ENCODE measurements at regions not wholly inside any gene's neighbourhood (a gene's known extent, or its start where the extent isn't known, plus 50 kb on each side); places are given as distances from the start of the nearest gene placed in this dataset.

- TF ChIP-seq POLR2A (IDR thresholded peaks at IDR 0.05) (no peak), CTCF (IDR thresholded peaks at IDR 0.05) (no peak)
These were observed 54.1 kb upstream of the ARHGAP20 start for GRCh38 chr11:110766316-110766715.

Data from thyroid gland (tissue), 4 donors.